ENCODE measurements at regions not wholly inside any gene's neighbourhood (a gene's known extent, or its start where the extent isn't known, plus 50 kb on each side); places are given as distances from the start of the nearest gene placed in this dataset.

- TF ChIP-seq CTCF (IDR thresholded peaks at IDR 0.05; ENCODE audit: extremely low read depth in 1 of 2, insufficient read depth in 1 of 2, low read depth in 1 of 2, low read length in 2 of 2) (no peak), POLR2A (IDR thresholded peaks at IDR 0.05; ENCODE audit: low read depth, low read length) (no peak), MAX (IDR thresholded peaks at IDR 0.05; ENCODE audit: insufficient read depth, insufficient read length) (no peak), MYC (IDR thresholded peaks at IDR 0.05; ENCODE audit: low read depth, low read length) (no peak), GATA2 (IDR thresholded peaks at IDR 0.05; ENCODE audit: insufficient read depth, insufficient read length, low read depth, low read length) (no peak), POLR2AphosphoS5 (IDR thresholded peaks at IDR 0.05; ENCODE audit: insufficient read depth, low read depth, low read length) (no peak), JUN (IDR thresholded peaks at IDR 0.05; ENCODE audit: borderline replicate concordance, insufficient read depth, insufficient read length, low read depth) (no peak)
Observed at GRCh38 chr5:105849701-105850100, 1821.0 kb downstream of the EFNA5 start.

Measured in endothelial cell of umbilical vein (primary cell).